NOMO-1 treated with dmso at 0.1 percent for 144 hours (cell line): ENCODE measurements at regions not wholly inside any gene's neighbourhood (a gene's known extent, or its start where the extent isn't known, plus 50 kb on each side); places are given as distances from the start of the nearest gene placed in this dataset.
"Not testable (repeated sequence)": the region's sequence is repeated elsewhere in the genome, so short reads cannot be mapped to it uniquely, and the experiment has no call there.

ENCODE experiments used
- DNase-seq: peaks from one replicate; lab custom pipeline; 2025; ENCODE audit not compliant: unreplicated experiment; lab: John Stamatoyannopoulos, UW

GRCh38 chr4:187389420-187389819 is 606.2 kb upstream of the ZFP42 start:
- DNase-seq, result no peak

GRCh38 chr4:187390646-187391045 is 604.9 kb upstream of the ZFP42 start:
- no peak for DNase-seq

- DNase-seq, result no peak
These were observed 601.8 kb upstream of the ZFP42 start for GRCh38 chr4:187393531-187394344.

GRCh38 chr4:187396106-187396505 is 599.5 kb upstream of the ZFP42 start:
- DNase-seq, result no peak

GRCh38 chr4:187408447-187408846 is 587.1 kb upstream of the ZFP42 start:
- not testable (repeated sequence) for DNase-seq

GRCh38 chr4:187413564-187414358 is 581.8 kb upstream of the ZFP42 start:
- DNase-seq, result no peak

- no peak for DNase-seq
These were observed 580.9 kb upstream of the ZFP42 start for GRCh38 chr4:187414716-187415115.

GRCh38 chr4:187415231-187415630 is 580.3 kb upstream of the ZFP42 start:
- DNase-seq, result no peak

GRCh38 chr4:187416216-187416615 is 579.4 kb upstream of the ZFP42 start:
- DNase-seq, result no peak

- DNase-seq, result no peak
These were observed 577.9 kb upstream of the ZFP42 start for GRCh38 chr4:187417721-187418120.

GRCh38 chr4:187422655-187423054 is 572.9 kb upstream of the ZFP42 start:
- DNase-seq, result no peak

GRCh38 chr4:187424636-187425035 is 570.9 kb upstream of the ZFP42 start:
- DNase-seq, result no peak

GRCh38 chr4:187426511-187426910 is 569.1 kb upstream of the ZFP42 start:
- no peak for DNase-seq

- DNase-seq, result no peak
These were observed 563.3 kb upstream of the ZFP42 start for GRCh38 chr4:187432310-187432709.

GRCh38 chr4:187433141-187433540 is 562.4 kb upstream of the ZFP42 start:
- DNase-seq, result no peak

GRCh38 chr4:187436251-187436650 is 559.3 kb upstream of the ZFP42 start:
- no peak for DNase-seq

GRCh38 chr4:187444061-187444460 is 551.5 kb upstream of the ZFP42 start:
- DNase-seq, result no peak

GRCh38 chr4:187449702-187450101 is 545.9 kb upstream of the ZFP42 start:
- DNase-seq, result no peak

- DNase-seq, result no peak
These were observed 543.8 kb upstream of the ZFP42 start for GRCh38 chr4:187451776-187452175.

GRCh38 chr4:187460016-187460415 is 535.6 kb upstream of the ZFP42 start:
- DNase-seq, result no peak

- DNase-seq, result no peak
These were observed 531.0 kb upstream of the ZFP42 start for GRCh38 chr4:187464573-187464972.

- no peak for DNase-seq
These were observed 528.3 kb upstream of the ZFP42 start for GRCh38 chr4:187467224-187467623.
